Esophagus muscularis mucosa (tissue), 4 donors: ENCODE measurements at regions not wholly inside any gene's neighbourhood (a gene's known extent, or its start where the extent isn't known, plus 50 kb on each side); places are given as distances from the start of the nearest gene placed in this dataset.
A peak's percentile ranks its signal among the peaks of the same experiment; 100 is the strongest.

ENCODE experiments used
- DNase-seq: peaks from one replicate; pipeline ENCODE4 v3.0.0-alpha.2; 2017; ENCODE audit errors: extremely low spot score
- H3K27ac ChIP-seq, 4 donors: fragments of 200-600 bp; sonication (generic); replicated peaks in 1 of 4; 1 replicate in 3 of 4; 2 replicates in 1 of 4; pipeline ENCODE4 v1.5.1; 2016 to 2019; ENCODE audit warnings: mild to moderate bottlenecking in 1 of 4
- H3K27me3 ChIP-seq, 4 donors: fragments of 200-600 bp; sonication (generic); one replicate each; pipeline versions ENCODE4 v1.5.1 to v1.6.0; 2016 to 2019
- H3K36me3 ChIP-seq, 4 donors: fragments of 200-600 bp; sonication (generic); one replicate each; pipeline ENCODE4 v1.5.1; 2016 to 2019
- H3K4me1 ChIP-seq, 4 donors: fragments of 200-600 bp; sonication (generic); one replicate each; pipeline ENCODE4 v1.5.1; 2016 to 2019
- H3K4me3 ChIP-seq, 4 donors: fragments of 200-600 bp; sonication (generic); 1 replicate in 2 of 4; 2 replicates in 2 of 4; pipeline ENCODE4 v1.5.1; 2016 to 2019; ENCODE audit warnings: mild to moderate bottlenecking in 4 of 4, moderate library complexity in 1 of 4
- H3K9me3 ChIP-seq, 4 donors: fragments of 200-600 bp; sonication (generic); 1 replicate in 3 of 4; 2 replicates in 1 of 4; pipeline ENCODE4 v1.5.1; 2016 to 2019
- CTCF ChIP-seq, 3 experiments: fragments of 200-600 bp in 2 of 3; fragments of 450-650 bp in 1 of 3; sonication (generic) in 2 of 3; IDR thresholded peaks; one replicate each; pipeline ENCODE4 v1.5.1; 2017 to 2019; ENCODE audit warnings: antibody characterized with exemption in 3 of 3, mild to moderate bottlenecking in 2 of 3, moderate library complexity in 1 of 3
- EP300 ChIP-seq: sonication (generic); formaldehyde crosslinking; IDR thresholded peaks from one replicate; pipeline ENCODE4 v1.6.1; 2017; ENCODE audit warnings: antibody characterized with exemption
- POLR2A ChIP-seq: fragments of 450-650 bp; IDR thresholded peaks from one replicate; pipeline ENCODE4 v1.6.1; 2017; ENCODE audit warnings: antibody characterized with exemption, moderate library complexity, mild to moderate bottlenecking, low read depth
- POLR2AphosphoS5 ChIP-seq, 2 donors: sonication (generic); formaldehyde crosslinking; IDR thresholded peaks; one replicate each; pipeline ENCODE4 v1.6.1; 2017; ENCODE audit warnings: antibody characterized with exemption in 2 of 2
- WGBS: methylation state at CpG from one replicate; pipeline ENCODE4 v1.1.5; 2018; 5-methylcytosine and 5-hydroxymethylcytosine counted together
- intact Hi-C: fragments of 100-400 bp; cut with DNase I; formaldehyde crosslinking; loops from one replicate; pipeline ENCODE4 v1.15.1; 2023

GRCh38 chr1:76781447-76781846, 85.8 kb upstream of the ST6GALNAC5 start:
- H3K4me3 ChIP-seq: no peak overlapping the region
- no peaks in the 10 kb centered on the region for H3K36me3 ChIP-seq
- no peaks in the 10 kb centered on the region for H3K4me1 ChIP-seq
- peak; percentile 1 for DNase-seq
- no peak for TF ChIP-seq POLR2AphosphoS5 (IDR thresholded peaks at IDR 0.05)
- TF ChIP-seq CTCF (IDR thresholded peaks at IDR 0.05): no peak
- no peak for TF ChIP-seq POLR2A
- TF ChIP-seq EP300: no peak
- peaks cover 0 to 5% (median 2%) of the 10 kb centered on the region in 4 donors for H3K9me3 ChIP-seq
- no peaks in the 10 kb centered on the region for H3K27me3 ChIP-seq
- no peak overlapping the region for H3K27ac ChIP-seq
- intact Hi-C loops: no loop called here

GRCh38 chr1:76782809-76783208, 84.5 kb upstream of the ST6GALNAC5 start:
- WGBS: 83% methylated on average over 1 of the region's 1 CpG
- H3K4me1 ChIP-seq: no peaks in the 10 kb centered on the region
- TF ChIP-seq EP300: no peak
- no peak for TF ChIP-seq POLR2A
- TF ChIP-seq CTCF (IDR thresholded peaks at IDR 0.05): no peak
- no peak for TF ChIP-seq POLR2AphosphoS5 (IDR thresholded peaks at IDR 0.05)
- intact Hi-C loops: no loop called here
- H3K36me3 ChIP-seq: no peaks in the 10 kb centered on the region
- H3K27ac ChIP-seq: no peak overlapping the region
- no peaks in the 10 kb centered on the region for H3K27me3 ChIP-seq
- peaks cover 0 to 5% (median 2%) of the 10 kb centered on the region in 4 donors for H3K9me3 ChIP-seq
- H3K4me3 ChIP-seq: no peak overlapping the region
- peak; percentile 29 for DNase-seq

- DNase-seq: no peak
- H3K27me3 ChIP-seq: no peaks in the 10 kb centered on the region
- intact Hi-C loops: no loop called here
- H3K4me3 ChIP-seq: no peak overlapping the region
- H3K9me3 ChIP-seq: peaks cover 0 to 5% (median 2%) of the 10 kb centered on the region in 4 donors
- no peaks in the 10 kb centered on the region for H3K4me1 ChIP-seq
- no peak overlapping the region for H3K27ac ChIP-seq
- H3K36me3 ChIP-seq: no peaks in the 10 kb centered on the region
- no peak for TF ChIP-seq POLR2A
- TF ChIP-seq CTCF (IDR thresholded peaks at IDR 0.05): no peak
- no peak for TF ChIP-seq EP300
- no peak for TF ChIP-seq POLR2AphosphoS5 (IDR thresholded peaks at IDR 0.05)
Measured at GRCh38 chr1:76784502-76784901, 82.8 kb upstream of the ST6GALNAC5 start.

GRCh38 chr1:76786222-76786621, 81.1 kb upstream of the ST6GALNAC5 start:
- Histone ChIP-seq H3K9me3 (peaks cover 0 to 5% (median 2%) of the 10 kb centered on the region in 4 donors), H3K27me3 (no peaks in the 10 kb centered on the region), H3K36me3 (no peaks in the 10 kb centered on the region), H3K27ac (no peak overlapping the region), H3K4me1 (no peaks in the 10 kb centered on the region), H3K4me3 (no peak overlapping the region)
- no peak for TF ChIP-seq POLR2A
- no peak for TF ChIP-seq EP300
- TF ChIP-seq CTCF (IDR thresholded peaks at IDR 0.05): no peak
- TF ChIP-seq POLR2AphosphoS5 (IDR thresholded peaks at IDR 0.05): no peak
- DNase-seq: no peak
- intact Hi-C loops: no loop called here

GRCh38 chr1:76793594-76793993, 73.7 kb upstream of the ST6GALNAC5 start:
- no peaks in the 10 kb centered on the region for H3K9me3 ChIP-seq
- intact Hi-C loops: no loop called here
- no peaks in the 10 kb centered on the region for H3K4me1 ChIP-seq
- no peaks in the 10 kb centered on the region for H3K36me3 ChIP-seq
- no peak for DNase-seq
- no peak overlapping the region for H3K4me3 ChIP-seq
- no peak overlapping the region for H3K27ac ChIP-seq
- no peaks in the 10 kb centered on the region for H3K27me3 ChIP-seq
- TF ChIP-seq POLR2A: no peak
- no peak for TF ChIP-seq CTCF (IDR thresholded peaks at IDR 0.05)
- no peak for TF ChIP-seq EP300
- no peak for TF ChIP-seq POLR2AphosphoS5 (IDR thresholded peaks at IDR 0.05)
- WGBS: 61% methylated on average over 2 of the region's 2 CpGs
